GM18861 (cell line): ENCODE measurements at regions not wholly inside any gene's neighbourhood (a gene's known extent, or its start where the extent isn't known, plus 50 kb on each side); places are given as distances from the start of the nearest gene placed in this dataset.

Source experiments
- ATAC-seq: cut with Tn5 transposase; IDR thresholded peaks from one replicate; pipeline ENCODE4 v1.9.1; 2021; ENCODE audit not compliant: unreplicated experiment

DNA sequence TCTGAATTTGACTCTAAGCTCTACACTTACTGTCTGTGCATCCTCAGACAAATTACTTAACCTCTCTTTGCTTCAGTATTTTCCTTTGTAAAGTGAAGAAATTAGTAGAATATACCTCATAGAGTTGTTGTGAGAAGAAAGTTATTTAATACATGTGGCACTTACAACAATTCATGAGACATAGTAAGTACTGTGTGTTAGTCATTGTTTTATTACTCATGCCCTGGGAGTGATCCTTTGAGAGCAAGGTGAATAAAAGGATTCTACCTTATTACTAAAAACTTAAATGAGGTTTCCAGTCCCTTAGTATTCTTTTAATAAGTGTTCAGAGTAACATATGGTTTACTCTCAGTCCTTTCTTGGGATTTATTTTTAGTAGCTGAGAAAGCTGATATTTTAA lies 233.6 kb upstream of the MAP3K7 start:
- no peak for ATAC-seq

DNA sequence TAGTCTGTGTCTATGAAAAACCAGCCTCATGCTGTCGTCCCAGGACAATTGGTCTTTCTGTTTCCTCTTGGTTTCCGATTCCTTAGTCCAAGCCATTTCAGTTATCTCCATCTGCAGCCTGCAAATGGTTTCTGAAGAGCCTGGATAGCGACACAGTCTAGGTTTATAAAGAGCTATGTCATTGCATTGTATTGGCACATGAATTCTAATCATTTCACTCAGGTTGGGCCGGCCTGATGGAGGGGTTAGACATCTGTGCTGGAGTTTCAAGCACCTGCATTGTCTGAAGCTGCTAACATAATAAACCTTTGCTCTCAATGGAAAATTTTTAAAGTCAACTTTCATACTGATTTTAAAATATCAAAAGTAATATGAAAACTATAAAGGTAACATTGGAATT lies 232.6 kb upstream of the MAP3K7 start:
- no peak for ATAC-seq

GRCh38 chr6:90818163-90818562 lies 231.3 kb upstream of the MAP3K7 start:
- ATAC-seq, result no peak

DNA sequence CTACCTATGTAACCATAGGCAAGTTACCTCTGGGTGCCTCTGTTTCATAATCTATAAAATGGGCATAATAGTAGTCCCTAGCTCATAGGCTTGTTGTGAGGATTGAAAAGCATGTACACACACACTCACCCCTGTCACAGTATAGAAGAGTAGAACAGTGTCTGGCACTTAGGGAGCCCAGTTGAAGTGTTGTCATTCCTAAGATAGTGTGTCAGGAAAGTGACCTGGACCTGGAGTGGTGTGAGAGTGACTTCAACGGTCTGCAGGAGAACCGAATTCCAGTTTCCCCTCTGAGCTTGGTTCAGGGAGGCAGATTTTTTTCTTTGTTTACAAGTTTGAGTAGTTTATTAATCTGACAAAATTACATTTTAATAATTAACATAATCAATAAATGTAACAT lies 229.9 kb upstream of the MAP3K7 start:
- ATAC-seq, result no peak

GRCh38 chr6:90811596-90812226 lies 224.8 kb upstream of the MAP3K7 start:
- ATAC-seq, result no peak

DNA sequence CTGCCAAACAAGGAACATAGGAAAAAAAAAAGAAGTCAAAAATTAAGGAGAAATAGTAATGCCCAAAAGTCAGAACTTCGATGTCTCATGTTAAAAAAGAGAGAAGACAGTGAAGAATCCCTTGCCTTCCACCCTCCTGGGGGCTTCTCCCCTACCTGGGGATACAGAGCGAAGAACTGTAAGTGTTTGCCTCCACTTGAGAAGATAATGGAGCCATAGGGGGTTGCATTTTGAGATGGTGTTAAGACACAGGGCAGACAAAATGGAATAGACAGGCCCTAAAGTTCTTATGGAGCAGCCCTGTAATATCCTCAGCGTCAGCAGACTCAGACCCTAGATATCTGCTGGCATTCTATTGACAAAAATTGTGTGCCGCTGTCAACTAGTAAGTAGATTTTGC lies 222.2 kb upstream of the MAP3K7 start:
- ATAC-seq, result no peak

- ATAC-seq, result no peak
Measured at GRCh38 chr6:90807791-90808701, 221.2 kb upstream of the MAP3K7 start.

GRCh38 chr6:90805619-90806155 lies 218.8 kb upstream of the MAP3K7 start:
- ATAC-seq, result no peak

- ATAC-seq, result no peak
Measured at GRCh38 chr6:90803956-90804355, 217.1 kb upstream of the MAP3K7 start.

DNA sequence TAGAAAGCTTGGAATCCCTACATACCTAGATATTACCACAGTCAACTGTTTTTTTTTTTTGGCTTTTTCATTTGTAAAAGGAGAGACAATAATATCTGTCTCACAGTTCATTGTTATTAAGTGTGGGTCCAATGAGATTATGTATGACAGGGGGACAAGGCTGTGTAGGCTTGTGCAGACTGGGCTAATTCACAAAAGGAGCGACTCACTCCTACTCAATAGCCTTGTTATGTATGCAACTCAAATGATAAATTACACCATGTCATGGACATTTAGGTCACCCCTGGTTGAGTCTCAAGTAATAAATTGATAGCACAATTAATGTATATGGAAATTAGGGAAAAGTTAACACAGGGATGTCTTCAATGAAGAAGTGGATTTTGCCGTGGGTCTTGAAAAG lies 208.2 kb upstream of the MAP3K7 start:
- no peak for ATAC-seq

DNA sequence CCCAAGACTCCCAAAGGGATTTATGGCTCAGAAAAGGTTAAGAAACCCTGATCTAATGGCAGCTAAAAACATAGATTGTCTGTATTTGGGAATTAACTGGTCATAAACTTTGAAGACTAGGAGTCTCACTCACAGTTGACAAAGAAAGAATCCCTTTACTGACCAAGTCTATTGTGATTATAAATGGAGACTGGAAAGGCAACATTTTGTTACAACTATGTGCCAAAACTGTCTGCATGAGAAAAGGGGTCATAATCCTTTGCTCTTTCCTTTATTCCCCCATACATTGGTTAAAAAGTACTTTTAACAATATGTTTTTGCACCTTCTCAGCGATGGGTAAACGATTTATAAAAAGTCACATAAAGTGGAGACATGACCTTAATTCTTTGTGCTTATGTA lies 206.9 kb upstream of the MAP3K7 start:
- ATAC-seq, result no peak

DNA sequence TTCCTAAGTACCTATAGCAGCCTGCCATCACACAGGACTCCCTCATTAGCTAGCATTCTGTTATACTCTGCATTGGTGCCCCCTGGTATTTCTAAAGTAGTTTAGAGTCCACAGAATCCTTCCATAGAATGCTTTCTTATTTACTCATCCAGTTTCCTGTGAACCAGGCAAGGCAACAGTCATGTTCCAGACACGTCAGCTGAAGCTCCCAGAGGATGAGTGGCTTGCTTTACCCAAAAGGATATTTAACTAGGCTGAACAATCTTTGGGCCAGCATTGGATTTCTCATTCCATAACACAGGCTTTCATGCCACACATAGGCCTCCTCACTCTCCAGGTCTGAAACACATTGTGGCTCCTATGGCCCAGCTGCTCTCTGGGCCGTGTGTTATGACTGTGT lies 203.8 kb upstream of the MAP3K7 start:
- ATAC-seq, result no peak

DNA sequence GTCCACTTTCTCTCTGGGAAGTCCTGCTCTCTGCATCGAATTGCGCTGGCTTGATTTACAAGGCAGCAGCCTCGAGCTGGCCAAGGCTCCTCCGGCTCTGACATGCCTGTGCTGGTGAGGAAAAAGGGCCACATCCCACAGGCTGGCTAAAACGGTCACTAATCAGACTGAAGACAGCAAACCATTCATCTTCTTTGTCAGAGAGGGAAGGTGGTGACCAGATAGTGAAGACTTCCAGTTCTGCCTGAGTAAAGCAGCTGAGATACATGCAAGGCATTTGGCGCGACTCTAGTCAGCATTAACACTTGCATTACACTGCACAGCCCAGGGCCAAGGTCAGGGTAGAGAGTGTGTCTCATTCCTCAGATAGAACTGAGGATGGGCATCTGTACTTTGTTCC lies 203.2 kb upstream of the MAP3K7 start:
- ATAC-seq, result no peak

DNA sequence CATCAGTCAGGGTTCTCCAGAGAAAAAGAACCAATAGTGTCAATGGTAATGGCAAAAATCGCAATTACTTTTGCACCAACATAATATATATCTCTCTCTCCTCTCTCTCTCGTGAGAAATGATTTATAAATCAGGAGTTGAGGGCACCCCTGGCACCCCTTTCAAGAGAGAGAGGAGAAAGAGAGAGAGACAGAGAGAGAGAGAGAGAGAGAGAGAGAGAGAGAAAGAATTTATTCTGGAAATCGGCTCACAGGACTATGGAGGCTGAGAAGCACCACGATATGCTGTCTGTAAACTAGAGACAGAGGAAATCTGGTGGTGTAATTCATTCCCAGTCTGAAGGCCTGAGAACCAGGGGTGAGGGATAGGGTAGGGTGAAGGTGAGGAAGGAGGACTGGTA lies 201.9 kb upstream of the MAP3K7 start:
- no peak for ATAC-seq

GRCh38 chr6:90787446-90787845 lies 200.6 kb upstream of the MAP3K7 start:
- ATAC-seq, result no peak

- ATAC-seq, result no peak
Measured at GRCh38 chr6:90780778-90781177, 193.9 kb upstream of the MAP3K7 start.

DNA sequence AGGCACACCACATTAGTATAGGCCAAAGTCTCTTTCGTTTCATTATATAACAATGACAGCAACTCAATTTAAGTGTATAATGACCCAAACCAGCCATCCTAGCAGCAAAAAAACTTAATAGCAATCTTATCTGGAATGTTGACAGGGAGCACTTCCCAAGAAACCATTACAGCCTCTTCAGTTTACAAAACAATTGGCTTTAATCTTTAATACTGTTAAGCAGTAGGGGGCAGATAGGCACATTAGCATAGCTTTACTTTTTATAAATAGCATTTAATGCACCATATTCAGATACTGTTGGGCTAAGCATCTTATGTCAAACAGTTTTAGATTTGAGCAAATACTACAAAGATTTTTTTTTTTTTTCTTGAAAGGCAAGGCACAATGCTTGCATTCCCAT lies 193.3 kb upstream of the MAP3K7 start:
- ATAC-seq, result no peak

DNA sequence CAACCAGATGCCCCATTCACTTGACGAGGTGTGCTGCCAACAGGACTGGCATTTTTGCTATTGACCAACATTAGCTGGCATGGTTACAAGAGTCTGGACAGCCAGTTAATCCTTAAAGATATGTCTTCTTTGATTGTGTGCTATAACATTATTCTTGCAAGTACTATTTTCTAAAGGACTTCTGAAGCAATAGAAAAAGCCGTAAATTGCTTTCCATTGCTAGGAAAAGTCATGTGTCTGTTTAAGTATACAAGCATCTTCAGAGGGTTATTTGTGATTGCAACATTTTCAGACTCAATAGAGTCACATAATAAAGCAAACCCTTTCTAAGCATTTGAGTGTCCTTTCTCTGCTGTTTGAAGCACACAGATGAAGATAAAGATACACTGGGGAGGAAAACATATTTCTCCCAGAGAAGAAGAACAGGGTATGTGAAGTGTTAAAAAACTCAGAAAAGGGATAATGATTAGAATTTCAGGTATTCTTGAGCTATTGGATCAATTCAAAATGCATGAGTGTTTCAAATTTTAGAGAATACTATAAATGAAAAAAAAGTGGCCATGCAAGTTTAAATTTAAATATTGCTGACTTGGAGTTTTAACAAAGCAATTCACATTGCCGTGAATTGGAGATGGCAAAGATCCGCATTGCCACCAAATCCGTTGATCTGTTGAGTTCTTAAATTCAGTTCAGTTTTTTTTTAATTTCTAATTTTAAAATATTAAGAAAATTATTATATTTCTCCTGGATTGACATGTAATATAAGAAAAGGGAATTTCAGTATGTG lies 191.7 kb upstream of the MAP3K7 start:
- no peak for ATAC-seq

DNA sequence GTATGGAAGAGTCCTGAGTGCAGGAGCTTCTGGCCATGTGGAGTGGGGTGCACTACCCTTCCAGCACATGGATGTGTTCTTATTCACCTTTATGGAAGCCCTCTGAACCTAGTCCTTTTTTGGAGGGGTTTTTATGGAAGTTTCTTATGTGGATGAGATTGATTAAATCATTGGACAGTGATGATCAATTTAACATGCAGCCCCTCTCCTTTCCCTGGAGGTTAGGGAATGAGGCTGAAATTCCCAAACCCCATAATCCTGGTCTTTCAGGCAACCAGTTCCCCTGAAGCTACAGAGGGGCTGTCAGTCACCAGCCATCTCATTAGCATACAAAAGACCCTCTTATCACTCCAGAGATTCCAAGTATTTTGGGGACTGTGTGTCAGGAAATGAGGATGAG lies 183.9 kb upstream of the MAP3K7 start:
- ATAC-seq, result no peak

- ATAC-seq, result no peak
Measured at GRCh38 chr6:90765895-90766294, 179.0 kb upstream of the MAP3K7 start.

DNA sequence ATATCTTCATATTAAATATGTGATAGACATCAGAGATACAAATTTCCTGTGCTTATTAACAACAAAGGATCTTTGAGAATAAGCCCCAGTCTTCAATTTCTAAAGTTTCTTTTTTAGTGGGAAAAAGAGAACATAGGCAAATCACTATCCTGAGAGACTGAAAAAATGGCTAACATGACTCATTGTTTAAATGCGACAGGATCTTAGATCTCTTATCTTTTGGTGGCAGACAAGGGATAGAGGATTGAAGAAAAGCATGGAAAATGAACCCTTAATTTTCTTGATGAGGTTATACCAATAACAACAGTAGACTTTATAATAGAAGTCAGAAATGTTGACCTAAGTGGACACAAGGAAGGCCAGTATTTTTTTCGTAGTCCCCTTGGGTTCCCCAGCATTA lies 178.6 kb upstream of the MAP3K7 start:
- ATAC-seq, result no peak

GRCh38 chr6:90764001-90764400 lies 177.1 kb upstream of the MAP3K7 start:
- no peak for ATAC-seq
